HepG2 (cell line): ENCODE measurements at regions not wholly inside any gene's neighbourhood (a gene's known extent, or its start where the extent isn't known, plus 50 kb on each side); places are given as distances from the start of the nearest gene placed in this dataset.

Source experiments
- ATAC-seq: fragments of 200-7000 bp; cut with Tn5 transposase; 3 replicates; pipeline ENCODE4 v1.9.1; 2020; ENCODE audit warnings: mild to moderate bottlenecking, moderate library complexity
- BruUV-seq: library from RNA; stranded (reverse); fragments of 400-500 nt; replicated peaks from 2 replicates; lab custom pipeline; 2021; lab: Mats Ljungman, UMichigan
- CTCF ChIA-PET: fragments of 300-600 bp; formaldehyde crosslinking; extraction: SDS; loops from one replicate; lab custom pipeline; 2021; ENCODE audit warnings: low total read pairs, inconsistent platforms, low intra/inter-chr PET ratio; lab: Yijun Ruan, JAX
- POLR2A ChIA-PET: fragments of 350-600 bp; sonication (Branson Sonifier 250); formaldehyde crosslinking; loops from one replicate; lab custom pipeline; 2020; ENCODE audit warnings: antibody characterized with exemption, inconsistent platforms; lab: Yijun Ruan, JAX
- DNase-seq: peaks from one replicate; pipeline ENCODE4 v3.0.0-alpha.2; 2015; ENCODE audit warnings: low spot score
- FAIRE-seq: peaks from 3 replicates; lab custom pipeline; 2011; peaks lifted over from hg19 to GRCh38; lab: Jason Lieb, UNC
- H2AFZ ChIP-seq: one replicate; pipeline ENCODE4 v1.6.1; 2011; ENCODE audit warnings: low read length, inconsistent platforms
- H3K27ac ChIP-seq: fragments of 300-600 bp; 3 replicates; pipeline ENCODE4 v1.8.0; 2011; ENCODE audit warnings: mixed run types, mild to moderate bottlenecking, mixed read lengths, low read length, inconsistent platforms; ENCODE audit not compliant: insufficient read depth; ENCODE audit errors: extremely low read length
- H3K27me3 ChIP-seq, 2 experiments: fragments of 200-600 bp in 1 of 2; 2 replicates in 1 of 2; 3 replicates in 1 of 2; pipeline versions ENCODE4 v1.6.0 to v1.8.0; 2011; ENCODE audit warnings: low read length in 2 of 2, mild to moderate bottlenecking in 2 of 2, moderate library complexity in 2 of 2, inconsistent platforms in 1 of 2; ENCODE audit not compliant: insufficient read depth in 2 of 2, control insufficient read depth in 1 of 2
- H3K36me3 ChIP-seq, 2 experiments: fragments of 200-600 bp in 1 of 2; replicated peaks in 1 of 2; 2 replicates in 1 of 2; 3 replicates in 1 of 2; pipeline versions ENCODE4 v1.5.1 to v1.8.0; 2011; ENCODE audit warnings: low read length in 2 of 2, inconsistent platforms in 1 of 2; ENCODE audit not compliant: insufficient read depth in 2 of 2, control insufficient read depth in 1 of 2
- H3K4me1 ChIP-seq: 2 replicates; pipeline ENCODE4 v1.5.1; 2012; ENCODE audit warnings: low read length, inconsistent platforms; ENCODE audit not compliant: insufficient read depth
- H3K4me2 ChIP-seq: 2 replicates; pipeline ENCODE4 v1.6.0; 2011; ENCODE audit warnings: low read depth, low read length, inconsistent platforms
- H3K4me3 ChIP-seq, 3 experiments: fragments of 200-600 bp in 1 of 3; sonication (generic), shearing (Covaris generic) in 1 of 3; replicated peaks in 1 of 3; 2 replicates each; pipeline ENCODE4 v1.5.1; 2011 to 2016; ENCODE audit warnings: low read length in 3 of 3, inconsistent platforms in 2 of 3, low read depth in 2 of 3, mild to moderate bottlenecking in 2 of 3, control low read depth in 1 of 3, mixed read lengths in 1 of 3; ENCODE audit not compliant: insufficient read depth in 1 of 3
- H3K79me2 ChIP-seq: one replicate; pipeline ENCODE4 v1.6.1; 2011; ENCODE audit warnings: low read length, inconsistent platforms; ENCODE audit not compliant: insufficient read depth
- H3K9ac ChIP-seq: 2 replicates; pipeline ENCODE4 v1.6.0; 2011; ENCODE audit warnings: mild to moderate bottlenecking, low read depth, low read length, inconsistent platforms; ENCODE audit not compliant: insufficient read depth
- H3K9me3 ChIP-seq: 2 replicates; pipeline ENCODE4 v1.5.1; 2012; ENCODE audit warnings: mild to moderate bottlenecking, low read length
- H4K20me1 ChIP-seq: 2 replicates; pipeline ENCODE4 v1.6.0; 2011; ENCODE audit warnings: inconsistent platforms, mild to moderate bottlenecking, low read length, moderate library complexity; ENCODE audit not compliant: insufficient read depth
- CBX5 ChIP-seq: sonication (generic); formaldehyde crosslinking; IDR thresholded peaks from 2 replicates; pipeline ENCODE4 v1.4.0; 2020; ENCODE audit warnings: missing genetic modification reagents, borderline replicate concordance
- CHD2 ChIP-seq: IDR thresholded peaks from 2 replicates; pipeline ENCODE4 v1.6.1; 2011; ENCODE audit warnings: low read depth, low read length, improper control_type of control experiment
- KIAA2018 ChIP-seq: sonication (generic); formaldehyde crosslinking; IDR thresholded peaks from 2 replicates; pipeline ENCODE4 v1.5.0; 2020; ENCODE audit warnings: mild to moderate bottlenecking, missing genetic modification reagents, borderline replicate concordance
- MZF1 ChIP-seq: sonication (generic); formaldehyde crosslinking; IDR thresholded peaks from 2 replicates; pipeline ENCODE4 v1.8.1; 2023; ENCODE audit warnings: mild to moderate bottlenecking, missing genetic modification reagents, borderline replicate concordance
- PAXIP1 ChIP-seq: sonication (generic); formaldehyde crosslinking; conservative IDR thresholded peaks from 2 replicates; pipeline ENCODE4 v1.4.0; 2020; ENCODE audit warnings: mild to moderate bottlenecking, missing genetic modification reagents, moderate library complexity
- PREB ChIP-seq: sonication (generic); formaldehyde crosslinking; IDR thresholded peaks from 2 replicates; pipeline ENCODE4 v1.4.0; 2020; ENCODE audit warnings: missing genetic modification reagents
- SRSF4 ChIP-seq: fragments of 200-400 bp; formaldehyde crosslinking; IDR thresholded peaks from one replicate; pipeline ENCODE4 v1.6.1; 2018; ENCODE audit warnings: mild to moderate bottlenecking, low read depth, low read length, moderate library complexity; ENCODE audit not compliant: poor library complexity, severe bottlenecking
- ZBTB33 ChIP-seq: sonication (generic); formaldehyde crosslinking; IDR thresholded peaks from 2 replicates; pipeline ENCODE4 v1.4.0; 2020; ENCODE audit warnings: missing genetic modification reagents
- ZSCAN31 ChIP-seq: sonication (generic); formaldehyde crosslinking; IDR thresholded peaks from 2 replicates; pipeline ENCODE4 v1.5.0; 2020; ENCODE audit warnings: low read depth, mild to moderate bottlenecking, missing genetic modification reagents
- WGBS: methylation state at CpG from one replicate; pipeline ENCODE4 v1.1.6; 2017; ENCODE audit warnings: low lambda C conversion rate; 5-methylcytosine and 5-hydroxymethylcytosine counted together
- in situ Hi-C: cut with HindIII; loops from 2 replicates; pipeline ENCODE4 v1.10.0; 2017; ENCODE audit warnings: low pct_unique_long_range_greater_than_20kb; ENCODE audit not compliant: extremely low pct_ligation_motif_present
- intact Hi-C: fragments of 100-400 bp; cut with micrococcal nuclease; formaldehyde crosslinking; loops from one replicate; pipeline ENCODE4 v1.10.0; 2022; ENCODE audit not compliant: unreplicated experiment

GRCh38 chr9:79054500-79054899 lies 517.3 kb upstream of the TLE4 start:
- ATAC-seq (no peak), DNase-seq (no peak)
- no TSS peak for BruUV-seq
- TF ChIP-seq CBX5 (CRISPR knock-in tag) (no peak), ZSCAN31 (CRISPR knock-in tag) (no peak), PREB (no peak), KIAA2018 (CRISPR knock-in tag) (no peak), SRSF4 (no peak), CHD2 (no peak), PAXIP1 (no peak), MZF1 (CRISPR knock-in tag) (no peak), ZBTB33 (CRISPR knock-in tag) (no peak)

More at GRCh38 chr9:79054500-79054899, 517.3 kb upstream of the TLE4 start:
- Histone ChIP-seq H4K20me1 (no peaks in the 10 kb centered on the region), H3K9ac (no peak overlapping the region), H3K27ac (no peak overlapping the region), H3K4me2 (no peak overlapping the region), H3K9me3 (0 out of 2 replicates have a peak, but pooled peaks cover 3% of the 10 kb centered on the region), H3K4me3 (no peak overlapping the region), H2AFZ (no peak overlapping the region), H3K4me1 (no peaks in the 10 kb centered on the region), H3K36me3 (no peaks in the 10 kb centered on the region), H3K27me3 (no peaks in the 10 kb centered on the region), H3K79me2 (no peaks in the 10 kb centered on the region)
- ChIA-PET POLR2A (no interaction called here), CTCF (no interaction called here)
- intact Hi-C loops (no loop called here), in situ Hi-C loops (no loop called here)
- 6% methylated on average over 6 of the region's 6 CpGs for WGBS
- FAIRE-seq: no peak
